ENCODE measurements at regions not wholly inside any gene's neighbourhood (a gene's known extent, or its start where the extent isn't known, plus 50 kb on each side); places are given as distances from the start of the nearest gene placed in this dataset.

GRCh38 chr1:90768098-90768497 lies 51.0 kb upstream of the BARHL2 start:
- no peak for FAIRE-seq
- Histone ChIP-seq H3K4ac (replicated peaks; ENCODE audit: insufficient read length, low read depth, low read length) (no peak overlapping the region), H3K4me2 (ENCODE audit: insufficient read depth in 1 of 2, low read depth in 2 of 2, low read length in 2 of 2) (no peak overlapping the region), H2BK20ac (ENCODE audit: low read length) (no peak overlapping the region), H4K5ac (ENCODE audit: insufficient read length, low read depth, low read length) (no peak overlapping the region), H2AK5ac (ENCODE audit: low read depth, low read length) (no peak overlapping the region), H4K91ac (replicated peaks; ENCODE audit: insufficient read length, low read length) (no peak overlapping the region), H2AFZ (ENCODE audit: low read length) (no peak overlapping the region), H3K79me2 (ENCODE audit: control insufficient read depth in 1 of 2, insufficient read depth in 2 of 2, low read length in 2 of 2) (no peaks in the 10 kb centered on the region), H3K4me1 (replicated peaks in 1 of 4; ENCODE audit: control insufficient read depth in 3 of 4, insufficient read depth in 4 of 4, low read length in 3 of 4) (no peaks in the 10 kb centered on the region), H2BK120ac (replicated peaks; ENCODE audit: low read depth, low read length) (no peak overlapping the region), H2BK12ac (ENCODE audit: low read depth, low read length) (no peak overlapping the region), H2BK15ac (ENCODE audit: low read length) (no peak overlapping the region), H3K27ac (ENCODE audit: low read depth, low read length) (no peak overlapping the region), H3K23ac (ENCODE audit: insufficient read length) (no peak overlapping the region), H4K8ac (ENCODE audit: extremely low read depth, insufficient read depth, low read length) (no peak overlapping the region), H3K27me3 (replicated peaks in 1 of 4; ENCODE audit: control insufficient read depth in 3 of 4, extremely low read depth in 1 of 4, insufficient read depth in 3 of 4, low read length in 3 of 4) (peaks cover 0 to 2% (median 0%) of the 10 kb centered on the region in 4 experiments; a peak in 1 of 7 replicates), H3K36me3 (ENCODE audit: control insufficient read depth in 2 of 4, insufficient read depth in 4 of 4, low read length in 3 of 4) (no peaks in the 10 kb centered on the region), H3K23me2 (ENCODE audit: low read depth, low read length) (no peaks in the 10 kb centered on the region), H3K18ac (ENCODE audit: extremely low read depth, low read length) (no peak overlapping the region), H3K4me3 (ENCODE audit: extremely low read depth in 1 of 4, insufficient read depth in 2 of 4, low read depth in 3 of 4, low read length in 4 of 4) (no peak overlapping the region), H3K79me1 (ENCODE audit: low read depth, low read length) (no peaks in the 10 kb centered on the region), H3K9me3 (ENCODE audit: insufficient read depth in 2 of 2, low read depth in 1 of 2, low read length in 1 of 2) (no peaks in the 10 kb centered on the region), H2BK5ac (ENCODE audit: low read depth, low read length) (no peak overlapping the region), H3K14ac (ENCODE audit: insufficient read length) (no peak overlapping the region), H3K56ac (replicated peaks; ENCODE audit: insufficient read length, low read depth, low read length) (no peak overlapping the region), H3K9ac (replicated peaks in 1 of 4; ENCODE audit: extremely low read depth in 1 of 4, low read depth in 3 of 4, low read length in 3 of 4) (no peak overlapping the region), H4K20me1 (replicated peaks in 1 of 2; ENCODE audit: control insufficient read depth in 1 of 2, insufficient read depth in 2 of 2, low read length in 2 of 2) (no peaks in the 10 kb centered on the region)
- no peak for DNase-seq (ENCODE audit: low read depth in 1 of 2, low spot score in 2 of 2)
- WGBS, 2 experiments (ENCODE audit: extremely low coverage in 1 of 2, insufficient coverage in 1 of 2, insufficient read length in 1 of 2, insufficient replicate concordance in 2 of 2, low coverage in 1 of 2, low lambda C conversion rate in 2 of 2, missing lambda C conversion rate in 1 of 2): 77% methylated on average over 1 of the region's 1 CpG; no CpG with 5 or more reads in 1 of the 2 experiments
- ChIA-PET CTCF (ENCODE audit: partially characterized antibody) (interaction anchor here (0.8 to 1.2 kb wide), 3 partner anchors 24 to 54 kb away, joined by 3 to 5 read pairs (median 3); no protein-coding TSS in a partner anchor), POLR2A (ENCODE audit: partially characterized antibody) (interaction anchor here (1.0 kb wide), 1 partner anchor 254 kb away, joined by 5 read pairs; no protein-coding TSS in a partner anchor)
- TF ChIP-seq RAD21 (IDR thresholded peaks at IDR 0.05 in 1 of 2, conservative IDR thresholded peaks at IDR 0.05 in 1 of 2; ENCODE audit: low read depth in 2 of 2, low read length in 2 of 2) (no peak), MAFK (IDR thresholded peaks at IDR 0.05; ENCODE audit: low read depth, low read length) (no peak), BACH1 (IDR thresholded peaks at IDR 0.05; ENCODE audit: low read length) (no peak), SIX5 (IDR thresholded peaks at IDR 0.05; ENCODE audit: low read depth, low read length) (no peak), CEBPB (IDR thresholded peaks at IDR 0.05; ENCODE audit: low read depth, low read length) (no peak), ATF2 (IDR thresholded peaks at IDR 0.05; ENCODE audit: low read length) (no peak)

All from H1 (cell line).